Duodenal mucosa (tissue), 2 donors: ENCODE measurements at regions not wholly inside any gene's neighbourhood (a gene's known extent, or its start where the extent isn't known, plus 50 kb on each side); places are given as distances from the start of the nearest gene placed in this dataset.
"Not testable (repeated sequence)": the region's sequence is repeated elsewhere in the genome, so short reads cannot be mapped to it uniquely, and the experiment has no call there.

Source experiments
- H3K27ac ChIP-seq: one replicate; pipeline ENCODE4 v1.7.0; 2013; ENCODE audit warnings: low read depth, low read length
- H3K27me3 ChIP-seq, 2 donors: one replicate each; pipeline ENCODE4 v1.7.0; 2013; ENCODE audit warnings: low read length in 2 of 2, control low read depth in 1 of 2; ENCODE audit not compliant: insufficient read depth in 2 of 2, control insufficient read depth in 1 of 2
- H3K36me3 ChIP-seq, 2 donors: one replicate each; pipeline ENCODE4 v1.7.0; 2013; ENCODE audit warnings: low read length in 2 of 2, control low read depth in 1 of 2; ENCODE audit not compliant: insufficient read depth in 2 of 2, control insufficient read depth in 1 of 2
- H3K4me1 ChIP-seq, 2 donors: one replicate each; pipeline ENCODE4 v1.7.0; 2013; ENCODE audit warnings: low read length in 2 of 2, control low read depth in 1 of 2; ENCODE audit not compliant: insufficient read depth in 2 of 2, control insufficient read depth in 1 of 2
- H3K4me3 ChIP-seq, 2 donors: one replicate each; pipeline ENCODE4 v1.7.0; 2013; ENCODE audit warnings: low read length in 2 of 2, low read depth in 1 of 2
- H3K9ac ChIP-seq, 2 donors: one replicate each; pipeline ENCODE4 v1.7.0; 2013; ENCODE audit warnings: low read length in 2 of 2, low read depth in 1 of 2
- H3K9me3 ChIP-seq, 2 donors: one replicate each; pipeline ENCODE4 v1.7.0; 2013; ENCODE audit warnings: low read length in 2 of 2, control low read depth in 1 of 2; ENCODE audit not compliant: control insufficient read depth in 1 of 2

- Histone ChIP-seq H3K9me3 (peaks cover 0 to 9% of the 10 kb centered on the region in 2 donors), H3K27ac (no peak overlapping the region), H3K36me3 (no peaks in the 10 kb centered on the region), H3K27me3 (no peaks in the 10 kb centered on the region), H3K4me3 (no peak overlapping the region), H3K9ac (no peak overlapping the region), H3K4me1 (no peaks in the 10 kb centered on the region)
Observed at GRCh38 chr14:43587183-43587582, 919.9 kb downstream of the FSCB start.

DNA sequence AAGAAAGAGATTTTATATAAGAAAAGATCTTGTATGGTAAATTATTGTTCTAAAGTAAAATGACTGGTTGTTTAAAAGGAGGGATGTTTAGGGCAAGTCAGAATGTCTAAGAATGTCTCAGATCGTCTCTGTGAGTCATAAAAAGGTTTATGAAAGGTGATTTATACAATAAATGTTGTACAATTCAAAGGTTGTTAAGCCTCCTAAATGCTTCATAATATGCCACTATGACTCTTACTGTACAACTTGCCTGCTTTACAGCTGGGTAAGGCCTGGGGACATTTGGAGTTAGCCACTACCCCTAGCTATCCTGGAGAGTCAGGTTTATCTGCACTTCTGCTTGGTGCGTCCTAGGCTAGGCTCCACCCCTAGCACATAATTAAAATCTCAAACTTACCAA lies 927.4 kb downstream of the FSCB start:
- no peaks in the 10 kb centered on the region for H3K27me3 ChIP-seq
- no peak overlapping the region for H3K4me3 ChIP-seq
- H3K9ac ChIP-seq = no peak overlapping the region
- no peaks in the 10 kb centered on the region for H3K36me3 ChIP-seq
- no peaks in the 10 kb centered on the region for H3K4me1 ChIP-seq
- H3K27ac ChIP-seq = no peak overlapping the region
- H3K9me3 ChIP-seq = peaks cover 3 to 9% of the 10 kb centered on the region in 2 donors

DNA sequence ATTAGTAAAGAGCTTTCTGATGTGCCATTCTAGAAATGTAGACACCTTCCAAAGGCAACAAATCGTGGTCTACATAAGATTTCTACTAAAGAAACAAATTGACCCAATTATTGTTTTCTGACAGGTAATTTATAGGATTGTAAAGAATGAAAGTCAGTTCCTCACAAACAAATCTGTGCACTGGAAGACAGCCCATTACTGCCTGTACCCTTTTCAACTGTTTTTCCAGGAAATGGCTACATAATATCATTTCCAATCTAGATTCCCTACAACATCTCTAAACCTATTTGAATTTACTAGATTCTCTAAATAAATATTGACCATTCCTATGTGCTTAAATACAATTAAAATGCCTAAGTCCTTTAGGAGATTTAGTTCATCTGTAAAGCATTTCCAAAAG lies 939.1 kb downstream of the FSCB start:
- Histone ChIP-seq H3K9ac (no peak overlapping the region), H3K36me3 (no peaks in the 10 kb centered on the region), H3K9me3 (peaks cover 0 to 5% of the 10 kb centered on the region in 2 donors), H3K4me1 (no peaks in the 10 kb centered on the region), H3K27ac (no peak overlapping the region), H3K27me3 (no peaks in the 10 kb centered on the region), H3K4me3 (no peak overlapping the region)

- Histone ChIP-seq H3K27me3 (no peaks in the 10 kb centered on the region), H3K4me3 (no peak overlapping the region), H3K36me3 (no peaks in the 10 kb centered on the region), H3K4me1 (no peaks in the 10 kb centered on the region), H3K9ac (no peak overlapping the region), H3K27ac (no peak overlapping the region), H3K9me3 (peaks cover 2 to 4% of the 10 kb centered on the region in 2 donors)
Observed at GRCh38 chr14:43548368-43548767, 958.7 kb downstream of the FSCB start.

DNA sequence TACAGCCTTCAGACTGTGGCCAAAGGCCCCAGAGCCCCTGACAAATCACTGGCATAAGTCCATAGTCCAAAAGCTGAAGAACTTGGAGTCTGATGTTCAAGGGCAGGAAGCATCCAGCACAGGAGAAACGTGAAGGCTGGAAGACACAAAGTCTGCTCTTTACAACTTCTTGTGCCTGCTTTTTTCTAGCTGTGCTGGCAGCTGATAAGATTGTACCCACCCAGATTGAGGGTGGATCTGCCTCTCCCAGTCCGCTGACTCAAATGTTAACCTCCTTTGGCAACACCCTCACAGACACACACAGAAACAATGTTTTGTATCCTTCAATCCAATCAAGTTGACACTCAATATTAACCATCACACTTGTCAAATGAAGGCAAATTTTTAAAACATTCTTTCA lies 959.5 kb downstream of the FSCB start:
- H3K4me3 ChIP-seq, H3K27me3 ChIP-seq, H3K9me3 ChIP-seq, H3K9ac ChIP-seq, H3K27ac ChIP-seq, H3K4me1 ChIP-seq, H3K36me3 ChIP-seq: not testable (repeated sequence)

GRCh38 chr14:43541356-43541755 lies 965.7 kb downstream of the FSCB start:
- H3K4me3 ChIP-seq = no peak overlapping the region
- no peaks in the 10 kb centered on the region for H3K4me1 ChIP-seq
- no peak overlapping the region for H3K27ac ChIP-seq
- no peaks in the 10 kb centered on the region for H3K36me3 ChIP-seq
- peaks cover 0 to 6% of the 10 kb centered on the region in 2 donors for H3K9me3 ChIP-seq
- H3K27me3 ChIP-seq = no peaks in the 10 kb centered on the region
- H3K9ac ChIP-seq = no peak overlapping the region

GRCh38 chr14:43540948-43541347 lies 966.1 kb downstream of the FSCB start:
- Histone ChIP-seq H3K9me3 (peaks cover 0 to 6% of the 10 kb centered on the region in 2 donors), H3K4me1 (no peaks in the 10 kb centered on the region), H3K27ac (no peak overlapping the region), H3K27me3 (no peaks in the 10 kb centered on the region), H3K36me3 (no peaks in the 10 kb centered on the region), H3K9ac (no peak overlapping the region), H3K4me3 (no peak overlapping the region)

- H3K9ac ChIP-seq = no peak overlapping the region
- H3K9me3 ChIP-seq = peaks cover 0 to 8% of the 10 kb centered on the region in 2 donors
- H3K36me3 ChIP-seq = no peaks in the 10 kb centered on the region
- no peak overlapping the region for H3K27ac ChIP-seq
- no peaks in the 10 kb centered on the region for H3K27me3 ChIP-seq
- no peak overlapping the region for H3K4me3 ChIP-seq
- H3K4me1 ChIP-seq = no peaks in the 10 kb centered on the region
Observed at GRCh38 chr14:43539210-43539609, 967.9 kb downstream of the FSCB start.

GRCh38 chr14:43535231-43535838 lies 971.7 kb downstream of the FSCB start:
- H3K9me3 ChIP-seq = peaks cover 0 to 6% of the 10 kb centered on the region in 2 donors

GRCh38 chr14:43532825-43533416 lies 974.2 kb downstream of the FSCB start:
- Histone ChIP-seq H3K4me1 (no peaks in the 10 kb centered on the region), H3K27me3 (no peaks in the 10 kb centered on the region), H3K36me3 (no peaks in the 10 kb centered on the region), H3K4me3 (no peak overlapping the region), H3K9me3 (peaks cover 0 to 6% of the 10 kb centered on the region in 2 donors), H3K9ac (no peak overlapping the region), H3K27ac (no peak overlapping the region)

More at GRCh38 chr14:43535231-43535838, 971.7 kb downstream of the FSCB start:
- H3K36me3 ChIP-seq = no peaks in the 10 kb centered on the region
- no peak overlapping the region for H3K27ac ChIP-seq
- H3K4me1 ChIP-seq = no peaks in the 10 kb centered on the region
- H3K27me3 ChIP-seq = no peaks in the 10 kb centered on the region
- H3K4me3 ChIP-seq = no peak overlapping the region
- H3K9ac ChIP-seq = no peak overlapping the region
